8988T (cell line): ENCODE measurements at regions not wholly inside any gene's neighbourhood (a gene's known extent, or its start where the extent isn't known, plus 50 kb on each side); places are given as distances from the start of the nearest gene placed in this dataset.
"Not testable (repeated sequence)": the region's sequence is repeated elsewhere in the genome, so short reads cannot be mapped to it uniquely, and the experiment has no call there.

Source experiments
- DNase-seq: peaks from one replicate; pipeline ENCODE4 v3.0.0; 2011

- no peak for DNase-seq
These were observed 1109.0 kb downstream of the UQCRFS1 start for GRCh38 chr19:28103921-28104320.

GRCh38 chr19:28084659-28085157 lies 1128.2 kb downstream of the UQCRFS1 start:
- DNase-seq: not testable (repeated sequence)

DNA sequence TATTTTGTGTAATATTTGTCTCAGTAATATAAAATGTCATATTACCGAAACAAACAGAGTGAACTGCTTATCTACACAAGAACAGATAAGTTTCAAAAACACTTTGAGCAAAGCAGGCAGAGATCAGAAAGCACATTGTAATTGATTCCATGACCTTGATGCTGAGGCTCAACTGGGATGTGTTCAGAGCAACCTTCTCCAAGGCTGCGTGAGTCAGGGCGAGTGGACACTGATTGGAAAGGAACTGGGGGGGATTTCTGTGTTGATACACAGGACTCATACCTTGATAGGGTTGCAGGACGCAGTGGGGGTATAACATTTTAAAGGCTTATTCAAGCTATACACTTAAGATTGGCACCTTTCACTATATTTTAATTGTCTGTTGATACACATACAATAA lies 1136.3 kb downstream of the UQCRFS1 start:
- DNase-seq: no peak

DNA sequence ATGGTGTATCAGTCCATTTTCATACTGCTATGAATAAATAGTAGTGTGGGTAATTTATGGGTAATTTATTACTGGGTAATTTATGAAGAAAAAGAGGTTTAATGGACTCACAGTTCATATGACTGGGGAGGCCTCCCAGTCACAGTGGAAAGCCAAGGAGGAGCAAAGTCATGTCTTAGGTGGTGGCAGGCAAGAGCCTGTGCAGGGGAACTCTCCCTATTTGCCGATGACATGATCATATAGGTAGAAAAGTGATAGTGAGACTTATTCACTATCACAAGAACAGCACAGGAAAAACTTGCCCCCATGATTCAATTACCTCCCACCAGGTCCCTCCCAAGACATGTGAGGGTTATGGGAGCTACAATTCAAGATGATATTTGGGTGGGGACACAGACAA lies 1137.7 kb downstream of the UQCRFS1 start:
- no peak for DNase-seq

DNA sequence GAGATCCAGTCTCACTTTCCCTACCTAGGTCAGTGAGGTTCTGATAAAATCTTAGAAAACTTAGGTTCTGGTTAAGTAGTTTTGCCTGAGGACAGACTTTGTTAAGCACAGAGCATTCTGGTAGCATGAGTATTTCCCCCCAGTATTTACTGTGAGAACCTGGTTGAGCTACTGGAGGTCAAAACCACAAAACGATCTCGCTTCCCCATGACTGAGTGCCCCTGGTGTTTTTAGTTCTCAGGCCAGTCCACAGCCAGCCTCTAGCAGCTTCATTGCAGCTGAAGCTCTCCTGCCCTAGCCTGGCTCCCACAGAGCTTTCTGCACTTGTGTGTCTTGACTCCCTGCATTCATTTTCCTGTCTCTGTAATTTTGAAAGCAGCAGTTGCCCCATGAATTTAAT lies 1138.2 kb downstream of the UQCRFS1 start:
- no peak for DNase-seq

DNA sequence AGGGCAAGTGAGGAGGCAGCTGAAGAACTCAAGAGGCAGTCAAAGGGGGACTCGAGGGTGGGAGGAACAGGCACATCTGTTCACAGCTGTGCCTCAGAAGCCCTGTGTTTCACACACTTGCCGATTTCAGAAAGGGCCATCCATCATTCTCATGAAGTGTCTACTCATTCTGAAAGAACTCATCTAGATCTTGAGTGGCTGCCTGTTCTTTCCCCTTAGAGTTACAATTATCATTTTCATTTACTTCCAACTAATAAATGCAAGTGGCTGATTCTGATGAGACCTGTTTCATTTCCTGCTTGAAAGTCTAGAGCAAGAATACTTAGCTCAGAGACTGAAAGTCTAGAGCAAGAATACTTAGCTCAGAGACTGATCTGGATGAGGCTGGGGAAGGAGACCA lies 1145.1 kb downstream of the UQCRFS1 start:
- no peak for DNase-seq

DNA sequence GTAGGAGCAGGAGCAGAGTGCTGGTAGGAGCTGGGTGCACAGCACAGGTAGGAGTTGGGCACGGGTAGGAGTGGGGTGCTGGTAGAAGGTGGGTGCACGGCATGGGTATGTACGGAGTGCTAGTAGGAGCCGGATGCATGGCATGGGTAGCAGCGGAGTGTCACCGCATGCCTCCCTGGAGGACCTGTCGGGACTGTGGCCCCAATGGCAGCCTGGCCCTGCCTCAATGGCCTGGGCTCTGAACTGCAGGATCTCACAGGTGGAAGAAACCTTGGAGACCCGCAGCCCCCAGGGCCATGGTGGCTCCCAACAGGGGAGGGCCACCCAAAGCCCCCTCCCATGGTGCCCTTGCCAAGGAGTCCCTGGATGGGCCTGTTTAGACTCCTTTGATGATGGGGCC lies 1146.0 kb downstream of the UQCRFS1 start:
- DNase-seq: no peak

GRCh38 chr19:28066161-28066560 lies 1146.8 kb downstream of the UQCRFS1 start:
- no peak for DNase-seq

DNA sequence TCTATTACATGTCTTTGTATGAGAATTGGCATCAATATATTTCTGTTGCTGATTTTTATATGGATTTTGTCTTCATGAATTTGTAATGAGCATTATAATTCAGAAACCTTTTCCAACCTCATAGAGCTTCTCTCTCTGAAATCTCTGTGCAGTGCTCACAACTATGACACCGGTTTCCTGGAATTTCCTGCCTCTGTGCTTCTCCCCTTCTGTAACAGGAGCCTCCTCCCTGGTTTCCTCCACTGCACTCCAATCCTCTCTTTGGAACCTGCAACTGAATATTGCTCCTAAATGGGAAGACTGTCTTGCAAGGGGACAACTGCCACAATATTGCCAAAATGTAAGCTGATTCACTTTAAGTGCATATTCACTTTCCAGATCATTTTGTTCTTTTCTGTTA lies 1147.9 kb downstream of the UQCRFS1 start:
- no peak for DNase-seq

DNA sequence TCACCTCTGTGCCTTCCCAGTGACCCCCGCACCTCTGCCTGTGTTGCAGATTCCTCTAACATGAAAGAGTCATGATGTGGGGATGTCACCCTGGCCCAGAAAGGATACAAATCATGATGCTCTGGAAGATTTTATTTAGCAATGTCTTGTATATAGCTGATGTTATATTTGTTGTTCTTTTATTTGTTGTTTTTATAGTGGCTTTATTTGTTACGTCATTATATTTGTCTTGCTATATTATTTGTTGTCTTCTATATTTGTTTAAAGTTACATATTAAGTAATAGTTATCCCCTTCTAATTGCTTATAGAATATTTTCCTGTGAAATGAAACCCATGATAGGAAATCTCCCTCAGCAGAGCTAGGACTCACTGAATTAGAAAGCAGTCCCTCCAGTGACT lies 1149.2 kb downstream of the UQCRFS1 start:
- DNase-seq: no peak

GRCh38 chr19:28061111-28061510 lies 1151.8 kb downstream of the UQCRFS1 start:
- DNase-seq: no peak

DNA sequence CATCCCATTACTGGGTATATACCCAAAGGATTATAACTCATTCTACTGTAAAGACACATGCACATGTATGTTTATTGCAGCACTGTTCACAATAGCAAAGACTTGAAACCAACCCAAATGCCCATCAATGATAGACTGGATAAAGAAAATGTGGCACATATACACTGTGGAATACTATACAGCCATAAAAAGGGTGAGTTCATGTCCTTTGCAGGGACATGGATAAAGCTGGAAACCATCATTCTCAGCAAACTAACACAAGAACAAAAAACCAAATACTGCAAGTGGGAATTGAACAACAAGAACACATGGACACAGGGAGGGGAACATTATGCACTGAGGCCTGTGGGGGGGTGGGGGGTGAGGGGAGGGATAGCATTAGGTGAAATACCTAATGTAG lies 1155.9 kb downstream of the UQCRFS1 start:
- DNase-seq: not testable (repeated sequence)

DNA sequence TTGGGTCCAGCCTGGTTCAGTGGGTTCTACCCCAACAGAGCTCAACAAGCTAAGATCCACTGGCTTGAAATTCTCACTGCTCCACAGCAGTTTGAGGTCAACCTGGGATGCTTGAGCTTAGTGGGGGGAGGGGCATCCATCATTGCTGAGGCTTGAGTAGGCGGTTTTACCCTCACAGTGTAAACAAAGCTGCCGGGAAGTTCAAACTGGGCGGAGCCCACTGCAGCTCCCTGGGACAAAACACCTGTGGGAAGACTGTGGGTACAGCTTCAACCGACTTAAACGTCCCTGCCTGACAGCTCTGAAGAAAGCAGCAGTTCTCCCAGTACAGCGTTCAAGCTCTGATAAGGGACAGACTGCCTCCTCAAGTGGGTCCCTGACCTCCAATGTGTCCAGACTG lies 1161.9 kb downstream of the UQCRFS1 start:
- no peak for DNase-seq

DNA sequence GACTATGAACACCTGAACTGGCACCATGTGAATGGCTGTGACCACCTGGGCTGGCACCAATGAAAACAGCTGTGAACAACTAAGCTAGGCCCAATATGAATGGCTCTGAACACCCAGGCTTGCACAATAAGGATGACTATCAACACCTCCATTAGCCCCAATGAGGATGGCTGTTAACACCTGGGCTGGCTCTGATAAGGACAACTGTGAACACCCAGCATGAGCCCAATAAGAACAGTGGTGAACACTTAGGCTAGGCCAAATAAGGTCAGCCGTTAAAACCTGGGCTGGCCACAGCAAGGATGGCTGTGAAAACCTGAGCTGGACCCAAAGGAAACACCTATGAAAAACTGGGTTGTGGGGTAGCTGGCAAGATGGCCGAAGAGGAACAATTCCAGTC lies 1163.1 kb downstream of the UQCRFS1 start:
- no peak for DNase-seq

DNA sequence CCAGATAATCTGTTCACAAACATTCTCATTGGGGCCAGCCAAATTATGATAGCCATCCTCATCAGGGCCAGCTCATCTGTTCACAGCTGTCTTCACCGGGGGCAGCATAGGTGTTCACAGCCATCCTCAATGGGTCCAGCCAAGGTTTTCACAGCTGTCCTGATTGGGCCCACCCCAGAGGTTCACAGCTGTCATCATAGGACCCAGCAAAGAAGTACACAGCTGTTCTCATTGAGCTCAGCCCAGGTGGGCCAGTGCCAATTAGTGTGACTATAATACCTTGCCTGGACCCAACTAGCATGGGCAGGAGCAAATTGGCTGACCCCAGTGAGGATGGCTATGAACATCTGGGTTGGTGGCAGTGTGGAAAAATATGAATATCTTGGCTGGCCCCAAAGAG lies 1166.0 kb downstream of the UQCRFS1 start:
- DNase-seq: no peak

- DNase-seq: no peak
These were observed 1167.3 kb downstream of the UQCRFS1 start for GRCh38 chr19:28045621-28046020.

- no peak for DNase-seq
These were observed 1168.5 kb downstream of the UQCRFS1 start for GRCh38 chr19:28044477-28044876.

GRCh38 chr19:28042516-28042915 lies 1170.4 kb downstream of the UQCRFS1 start:
- no peak for DNase-seq

GRCh38 chr19:28039677-28040381 lies 1173.1 kb downstream of the UQCRFS1 start:
- no peak for DNase-seq

- DNase-seq: no peak
These were observed 1175.8 kb downstream of the UQCRFS1 start for GRCh38 chr19:28037186-28037585.

GRCh38 chr19:28036486-28036885 lies 1176.5 kb downstream of the UQCRFS1 start:
- no peak for DNase-seq

GRCh38 chr19:28034936-28035335 lies 1178.0 kb downstream of the UQCRFS1 start:
- no peak for DNase-seq

DNA sequence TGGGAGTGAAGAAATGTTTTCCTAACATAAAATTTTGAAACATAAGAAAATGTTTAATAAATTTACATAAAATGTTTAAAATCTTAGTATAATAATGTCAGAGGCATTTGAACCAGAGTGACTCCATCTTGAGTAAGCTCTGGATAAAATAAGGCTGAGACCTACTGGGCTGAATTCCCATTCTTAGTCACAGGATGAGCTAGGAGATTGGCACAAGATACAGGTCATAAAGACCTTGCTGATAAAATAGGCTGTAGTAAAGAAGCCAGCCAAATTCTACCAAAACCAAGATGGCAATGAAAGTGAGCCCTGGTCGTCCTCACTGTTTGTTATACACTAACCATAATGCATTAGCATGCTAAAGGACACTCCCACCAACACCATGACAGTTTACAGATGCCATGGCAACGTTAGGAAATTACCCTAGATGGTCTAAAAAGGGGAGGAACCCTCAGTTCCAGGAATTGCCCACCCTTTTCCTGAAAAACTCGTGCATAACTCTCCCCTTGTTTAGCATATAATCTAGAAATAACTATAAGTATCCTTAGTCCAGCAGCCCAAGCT lies 1184.0 kb downstream of the UQCRFS1 start:
- DNase-seq: no peak

GRCh38 chr19:28027116-28027515 lies 1185.8 kb downstream of the UQCRFS1 start:
- DNase-seq: no peak

DNA sequence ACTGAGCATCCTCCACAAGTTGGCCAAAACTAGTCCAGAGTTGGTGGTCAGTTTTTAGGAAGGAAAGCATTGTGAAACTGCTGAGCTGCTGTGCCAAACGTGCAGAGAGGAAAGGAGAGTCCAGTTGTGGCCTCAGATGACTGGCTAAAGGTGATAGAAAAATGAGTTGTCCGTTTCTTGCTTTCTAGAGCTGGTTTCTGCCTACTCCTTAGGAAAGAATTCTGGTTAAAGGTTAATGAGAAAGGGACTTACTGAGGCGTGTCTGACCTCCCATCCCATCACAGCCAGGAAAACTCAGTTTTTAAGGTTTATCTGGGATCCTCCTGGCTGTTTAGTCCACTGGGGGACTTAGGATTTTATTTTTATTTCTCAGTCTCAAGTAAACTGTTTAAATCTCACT lies 1186.3 kb downstream of the UQCRFS1 start:
- DNase-seq: no peak
